K562 (cell line): ENCODE measurements at regions not wholly inside any gene's neighbourhood (a gene's known extent, or its start where the extent isn't known, plus 50 kb on each side); places are given as distances from the start of the nearest gene placed in this dataset.

Source experiments
- CEBPG ChIP-seq, 3 experiments: fragments of 200-800 bp in 1 of 3; sonication (Bioruptor generic) in 1 of 3; sonication (generic) in 1 of 3; formaldehyde crosslinking in 1 of 3; IDR thresholded peaks in 2 of 3; conservative IDR thresholded peaks in 1 of 3; 2 replicates each; pipeline versions ENCODE4 v1.6.1 to v1.8.0; 2016 to 2022; ENCODE audit warnings: missing compliant biosample characterization in 2 of 3, missing genetic modification characterization in 2 of 3, mild to moderate bottlenecking in 1 of 3, missing genetic modification reagents in 1 of 3
- CHAMP1 ChIP-seq: fragments of 450-650 bp; IDR thresholded peaks from 2 replicates; pipeline ENCODE4 v1.6.1; 2016; ENCODE audit warnings: mild to moderate bottlenecking
- MYC ChIP-seq, 2 experiments: fragments of 250-450 bp in 1 of 2; sonication (Bioruptor Pico) in 1 of 2; IDR thresholded peaks; 2 replicates each; pipeline versions ENCODE4 v1.5.1 to v1.6.1; 2012 to 2021; ENCODE audit warnings: low read depth in 2 of 2, borderline replicate concordance in 1 of 2, improper control_type of control experiment in 1 of 2, low read length in 1 of 2, mild to moderate bottlenecking in 1 of 2, moderate library complexity in 1 of 2
- NELFE ChIP-seq: IDR thresholded peaks from 2 replicates; pipeline ENCODE4 v1.6.1; 2011; ENCODE audit warnings: mild to moderate bottlenecking; ENCODE audit not compliant: insufficient read depth, insufficient read length
- SRSF3 ChIP-seq: fragments of 200-400 bp; formaldehyde crosslinking; IDR thresholded peaks from 2 replicates; pipeline ENCODE4 v1.6.1; 2016; ENCODE audit warnings: mild to moderate bottlenecking, low read length, moderate library complexity; ENCODE audit not compliant: insufficient read depth
- TGIF2 ChIP-seq: sonication (generic); formaldehyde crosslinking; IDR thresholded peaks from 2 replicates; pipeline ENCODE4 v1.8.1; 2022; ENCODE audit warnings: mild to moderate bottlenecking, missing genetic modification reagents, moderate library complexity
- ZBTB12 ChIP-seq: fragments of 250-450 bp; sonication (Bioruptor Pico); IDR thresholded peaks from 2 replicates; pipeline ENCODE4 v1.4.0; 2020
- TF ChIP-seq, protein P1 (sequence below), 2 experiments: fragments of 450-650 bp in 1 of 2; sonication (generic) in 1 of 2; formaldehyde crosslinking in 1 of 2; IDR thresholded peaks; 2 replicates each; pipeline versions ENCODE4 v1.7.1 to v1.9.0; 2016 to 2022; ENCODE audit warnings: inconsistent platforms in 1 of 2, mild to moderate bottlenecking in 1 of 2, missing genetic modification reagents in 1 of 2
- TF ChIP-seq, protein P2 (sequence below): fragments of 450-650 bp; formaldehyde crosslinking; IDR thresholded peaks from 2 replicates; pipeline ENCODE4 v1.4.0; 2020; ENCODE audit warnings: mild to moderate bottlenecking, moderate library complexity

DNA sequence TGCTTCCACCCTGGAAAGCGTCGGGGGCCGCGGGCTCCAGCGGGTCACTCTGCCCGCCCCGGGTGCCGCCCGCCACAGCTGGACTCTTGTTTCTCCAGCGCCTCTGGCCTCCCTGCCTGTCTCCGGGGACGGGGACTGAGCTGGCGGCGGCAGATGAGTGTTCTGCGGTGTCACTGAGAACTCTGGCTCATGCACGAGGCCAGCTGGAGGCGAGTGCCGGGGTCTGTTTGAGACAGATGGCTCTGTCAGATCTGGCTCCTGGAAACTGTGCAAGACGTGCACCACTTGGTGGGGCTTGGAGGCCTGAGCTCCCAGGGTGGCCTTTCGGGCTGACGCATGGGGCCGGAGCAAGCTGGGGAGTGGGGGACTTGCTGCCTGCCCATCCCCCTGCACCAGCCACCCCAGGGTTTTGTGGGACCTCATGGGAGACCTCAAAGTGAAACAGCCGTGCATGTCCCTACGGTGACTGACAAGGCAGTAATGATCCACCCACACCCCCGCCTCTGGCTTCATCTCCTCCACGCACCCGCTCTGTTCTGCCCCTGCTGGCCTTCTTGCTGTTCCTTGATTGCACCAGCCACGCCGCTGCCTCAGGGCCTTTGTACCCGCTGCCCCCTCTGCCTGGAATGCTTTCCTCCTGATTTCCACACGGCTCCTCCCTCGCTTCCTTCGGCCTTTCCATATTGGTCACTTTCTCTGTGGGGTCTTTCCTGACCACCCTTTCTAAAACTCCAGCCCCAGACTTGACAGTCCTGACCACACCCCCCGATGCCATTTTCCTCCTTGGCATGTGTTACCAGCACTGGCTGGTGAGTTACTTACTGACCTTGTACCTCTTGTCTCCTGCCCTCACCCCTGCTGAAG lies 174.9 kb upstream of the CIBAR2 start (continued):
- TF ChIP-seq, protein P1, sequence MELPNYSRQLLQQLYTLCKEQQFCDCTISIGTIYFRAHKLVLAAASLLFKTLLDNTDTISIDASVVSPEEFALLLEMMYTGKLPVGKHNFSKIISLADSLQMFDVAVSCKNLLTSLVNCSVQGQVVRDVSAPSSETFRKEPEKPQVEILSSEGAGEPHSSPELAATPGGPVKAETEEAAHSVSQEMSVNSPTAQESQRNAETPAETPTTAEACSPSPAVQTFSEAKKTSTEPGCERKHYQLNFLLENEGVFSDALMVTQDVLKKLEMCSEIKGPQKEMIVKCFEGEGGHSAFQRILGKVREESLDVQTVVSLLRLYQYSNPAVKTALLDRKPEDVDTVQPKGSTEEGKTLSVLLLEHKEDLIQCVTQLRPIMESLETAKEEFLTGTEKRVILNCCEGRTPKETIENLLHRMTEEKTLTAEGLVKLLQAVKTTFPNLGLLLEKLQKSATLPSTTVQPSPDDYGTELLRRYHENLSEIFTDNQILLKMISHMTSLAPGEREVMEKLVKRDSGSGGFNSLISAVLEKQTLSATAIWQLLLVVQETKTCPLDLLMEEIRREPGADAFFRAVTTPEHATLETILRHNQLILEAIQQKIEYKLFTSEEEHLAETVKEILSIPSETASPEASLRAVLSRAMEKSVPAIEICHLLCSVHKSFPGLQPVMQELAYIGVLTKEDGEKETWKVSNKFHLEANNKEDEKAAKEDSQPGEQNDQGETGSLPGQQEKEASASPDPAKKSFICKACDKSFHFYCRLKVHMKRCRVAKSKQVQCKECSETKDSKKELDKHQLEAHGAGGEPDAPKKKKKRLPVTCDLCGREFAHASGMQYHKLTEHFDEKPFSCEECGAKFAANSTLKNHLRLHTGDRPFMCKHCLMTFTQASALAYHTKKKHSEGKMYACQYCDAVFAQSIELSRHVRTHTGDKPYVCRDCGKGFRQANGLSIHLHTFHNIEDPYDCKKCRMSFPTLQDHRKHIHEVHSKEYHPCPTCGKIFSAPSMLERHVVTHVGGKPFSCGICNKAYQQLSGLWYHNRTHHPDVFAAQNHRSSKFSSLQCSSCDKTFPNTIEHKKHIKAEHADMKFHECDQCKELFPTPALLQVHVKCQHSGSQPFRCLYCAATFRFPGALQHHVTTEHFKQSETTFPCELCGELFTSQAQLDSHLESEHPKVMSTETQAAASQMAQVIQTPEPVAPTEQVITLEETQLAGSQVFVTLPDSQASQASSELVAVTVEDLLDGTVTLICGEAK (IDR thresholded peaks at IDR 0.05): no peak
- TF ChIP-seq, protein P1 (CRISPR knock-in tag; IDR thresholded peaks at IDR 0.05): no peak
- TF ChIP-seq CHAMP1: no peak
- no peak for TF ChIP-seq NELFE
- TF ChIP-seq SRSF3: no peak
- no peak for TF ChIP-seq ZBTB12 (CRISPR knock-in tag)
- TF ChIP-seq MYC (IDR thresholded peaks at IDR 0.05; ENCODE audit: low read depth, low read length): no peak
- no peak for TF ChIP-seq MYC (CRISPR knock-in tag; IDR thresholded peaks at IDR 0.05; ENCODE audit: borderline replicate concordance, low read depth)
- TF ChIP-seq TGIF2: no peak
- TF ChIP-seq CEBPG (CRISPR knock-in tag; IDR thresholded peaks at IDR 0.05): peak; percentile 86
- no peak for TF ChIP-seq CEBPG (tag; conservative IDR thresholded peaks at IDR 0.05 in 1 of 2, IDR thresholded peaks at IDR 0.05 in 1 of 2)
- TF ChIP-seq, protein P2, sequence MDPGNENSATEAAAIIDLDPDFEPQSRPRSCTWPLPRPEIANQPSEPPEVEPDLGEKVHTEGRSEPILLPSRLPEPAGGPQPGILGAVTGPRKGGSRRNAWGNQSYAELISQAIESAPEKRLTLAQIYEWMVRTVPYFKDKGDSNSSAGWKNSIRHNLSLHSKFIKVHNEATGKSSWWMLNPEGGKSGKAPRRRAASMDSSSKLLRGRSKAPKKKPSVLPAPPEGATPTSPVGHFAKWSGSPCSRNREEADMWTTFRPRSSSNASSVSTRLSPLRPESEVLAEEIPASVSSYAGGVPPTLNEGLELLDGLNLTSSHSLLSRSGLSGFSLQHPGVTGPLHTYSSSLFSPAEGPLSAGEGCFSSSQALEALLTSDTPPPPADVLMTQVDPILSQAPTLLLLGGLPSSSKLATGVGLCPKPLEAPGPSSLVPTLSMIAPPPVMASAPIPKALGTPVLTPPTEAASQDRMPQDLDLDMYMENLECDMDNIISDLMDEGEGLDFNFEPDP (CRISPR knock-in tag): no peak
